Activated T-helper 1 cell treated with anti-CD3 and anti-CD28 coated beads, Interleukin-2, amount 50 U/mL, for 16 hours (primary cell): ENCODE measurements at regions not wholly inside any gene's neighbourhood (a gene's known extent, or its start where the extent isn't known, plus 50 kb on each side); places are given as distances from the start of the nearest gene placed in this dataset.

Experiments used
- DNase-seq, 2 donors: peaks; one replicate each; pipeline ENCODE4 v3.0.0-alpha.2; 2020; ENCODE audit warnings: low read depth in 1 of 2, low spot score in 1 of 2

- no peak for DNase-seq
Measured at GRCh38 chr15:93296759-93297500, 207.9 kb upstream of the RGMA start.

DNA sequence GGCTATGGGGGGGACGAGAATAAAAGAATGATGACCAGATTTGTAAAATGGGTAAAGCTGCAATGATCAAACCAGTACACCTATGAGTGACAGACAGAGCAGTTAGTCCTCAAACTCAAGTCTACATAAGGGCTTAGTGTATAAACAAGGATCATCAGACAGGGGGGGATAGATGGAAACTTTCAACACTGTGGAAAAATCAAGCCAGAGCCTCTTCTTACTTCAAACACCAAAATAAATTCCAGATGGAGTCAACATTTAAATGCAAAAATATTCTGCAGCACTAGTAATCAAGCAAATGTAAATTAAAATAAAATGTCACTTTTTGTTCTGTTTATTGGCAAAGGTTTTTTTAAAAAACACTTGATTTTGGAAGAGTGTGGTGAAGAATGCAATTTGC is 205.9 kb upstream of the RGMA start:
- no peak for DNase-seq

GRCh38 chr15:93294066-93294465 is 205.1 kb upstream of the RGMA start:
- DNase-seq: no peak

DNA sequence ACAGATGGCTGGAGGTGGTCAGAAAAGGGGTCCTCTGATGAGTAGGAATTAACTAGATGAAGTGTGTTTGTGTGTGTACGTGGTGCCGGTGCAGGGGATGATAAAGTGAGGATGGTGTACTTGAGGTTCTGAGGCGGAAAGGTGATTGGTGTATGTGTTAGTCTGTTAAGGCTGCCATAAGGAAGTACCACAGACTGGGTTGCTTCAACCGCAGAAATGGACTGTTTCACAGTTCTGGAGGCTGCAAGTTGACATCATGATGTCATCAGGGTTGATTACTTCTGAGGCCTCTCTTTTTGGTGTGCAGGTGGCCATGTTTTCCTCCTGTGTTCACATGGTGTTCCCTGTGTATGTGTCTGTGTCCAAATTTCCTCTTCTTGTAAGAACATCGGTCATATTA is 202.4 kb upstream of the RGMA start:
- DNase-seq: no peak

GRCh38 chr15:93290618-93290946 is 201.6 kb upstream of the RGMA start:
- no peak for DNase-seq

DNA sequence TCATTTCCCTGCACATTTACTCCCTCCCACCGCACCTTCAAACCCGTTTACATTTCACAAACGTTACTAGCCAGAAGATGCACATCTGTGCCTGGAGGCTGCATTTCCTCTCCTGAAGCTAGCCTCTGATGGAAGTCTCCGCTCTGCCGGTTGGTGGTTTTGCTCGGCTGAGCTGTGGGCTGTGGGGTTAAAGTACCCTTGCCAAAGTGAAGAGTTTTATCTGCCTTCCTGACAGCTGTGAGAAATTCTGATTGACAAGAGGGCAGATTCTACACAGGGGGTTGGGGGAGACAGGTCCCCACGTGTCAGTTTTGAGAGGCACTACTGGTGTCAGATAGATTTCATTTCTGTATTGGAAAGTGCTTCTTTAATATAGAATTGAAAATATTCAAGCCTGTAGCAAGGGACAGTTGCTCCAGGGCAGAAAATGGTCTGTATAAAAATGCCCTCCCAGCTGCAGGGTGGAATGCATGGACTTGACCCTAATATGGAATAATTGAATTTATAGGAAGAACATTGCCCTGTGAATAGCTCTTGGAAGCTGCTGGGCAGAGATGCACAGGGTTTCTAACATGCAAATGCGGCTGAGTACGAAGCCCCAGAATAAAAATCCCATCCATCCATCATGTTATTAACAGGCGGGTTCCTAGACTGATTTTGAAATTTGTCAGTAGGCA is 201.1 kb upstream of the RGMA start:
- no peak for DNase-seq

- no peak for DNase-seq
Measured at GRCh38 chr15:93288728-93289294, 199.8 kb upstream of the RGMA start.

GRCh38 chr15:93286446-93286845 is 197.4 kb upstream of the RGMA start:
- DNase-seq: no peak

GRCh38 chr15:93283854-93284253 is 194.8 kb upstream of the RGMA start:
- no peak for DNase-seq

DNA sequence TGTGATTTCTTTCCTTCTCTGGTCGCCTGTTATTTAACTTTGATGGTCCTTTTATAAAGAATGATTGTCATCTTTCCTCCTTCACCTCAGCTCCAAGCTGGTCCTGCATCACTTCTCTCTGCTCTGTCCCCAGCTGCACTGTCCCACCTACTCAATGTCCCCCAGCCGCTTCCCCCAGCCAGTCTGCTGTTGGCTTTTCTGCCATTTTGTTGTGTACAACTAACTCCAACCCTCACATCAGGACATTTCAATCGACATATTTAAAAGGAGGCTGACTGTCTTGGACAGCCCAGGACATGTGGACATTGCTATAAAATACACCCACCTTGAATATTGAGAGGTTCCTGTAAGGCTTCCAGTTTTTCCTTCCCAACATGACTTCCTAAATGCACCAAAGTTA is 193.8 kb upstream of the RGMA start:
- DNase-seq: no peak

- no peak for DNase-seq
Measured at GRCh38 chr15:93278783-93279182, 189.8 kb upstream of the RGMA start.

DNA sequence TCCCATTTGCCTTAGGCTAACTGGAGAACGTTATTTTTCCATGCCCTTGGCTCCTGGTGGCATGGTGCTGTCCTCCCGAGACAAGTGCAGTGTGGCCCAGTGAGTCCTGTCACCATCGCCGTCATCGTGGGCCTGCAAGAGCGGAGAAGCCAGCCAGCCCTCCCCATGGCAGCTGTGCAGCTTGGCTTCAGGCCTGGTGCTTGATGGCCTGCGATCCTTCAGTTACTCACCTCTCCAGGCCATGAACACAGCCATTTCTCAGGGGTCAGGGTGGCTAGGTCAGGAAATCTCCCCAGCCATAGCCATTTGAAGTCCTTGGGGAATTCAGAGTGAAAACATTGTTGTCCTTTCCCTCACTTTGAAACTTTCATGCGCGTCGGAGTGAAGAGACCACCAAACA is 189.0 kb upstream of the RGMA start:
- DNase-seq: no peak

GRCh38 chr15:93274257-93274656 is 185.2 kb upstream of the RGMA start:
- no peak for DNase-seq

GRCh38 chr15:93271871-93272270 is 182.9 kb upstream of the RGMA start:
- DNase-seq: no peak

- no peak for DNase-seq
Measured at GRCh38 chr15:93270937-93271467, 182.0 kb upstream of the RGMA start.

DNA sequence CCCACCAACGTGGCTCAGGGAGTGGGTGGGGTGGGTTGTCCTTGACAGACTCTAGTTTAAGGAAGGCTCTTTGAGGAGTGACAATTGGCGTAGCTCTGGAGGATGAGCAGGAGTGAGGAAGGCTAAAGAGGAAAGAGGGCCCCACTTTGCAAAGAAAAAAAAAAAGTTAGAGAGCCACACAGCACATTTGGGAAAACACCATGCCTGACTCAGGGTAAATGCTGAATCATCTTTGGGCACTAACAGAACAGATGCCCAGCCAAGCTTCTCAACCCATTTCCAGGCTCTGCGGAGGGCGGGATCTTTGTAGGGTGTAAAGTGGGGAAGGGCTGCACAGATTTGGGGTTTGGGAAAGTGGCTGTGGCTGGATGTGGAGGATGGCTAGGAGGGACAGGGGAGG is 179.1 kb upstream of the RGMA start:
- no peak for DNase-seq

DNA sequence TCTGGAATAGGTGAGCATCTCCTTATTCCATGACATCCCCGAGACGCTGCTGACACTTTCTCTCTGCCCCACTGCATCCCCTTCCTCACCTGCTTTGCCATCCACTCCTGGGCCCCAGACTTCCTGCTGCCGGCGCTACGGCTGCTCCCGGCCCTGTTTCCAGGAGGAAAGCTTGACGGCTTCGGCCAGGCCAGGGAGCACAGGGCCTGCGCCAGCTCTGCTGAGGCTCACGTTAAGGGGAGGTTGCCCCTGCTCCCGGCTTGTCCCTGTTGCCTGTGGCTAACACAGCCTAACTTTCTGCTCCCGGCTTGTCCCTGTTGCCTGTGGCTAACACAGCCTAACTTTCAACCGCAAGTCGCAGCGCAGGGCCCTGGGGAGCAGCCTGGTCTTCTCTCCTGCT is 177.3 kb upstream of the RGMA start:
- DNase-seq: no peak

- no peak for DNase-seq
Measured at GRCh38 chr15:93265111-93265556, 176.1 kb upstream of the RGMA start.

GRCh38 chr15:93261845-93262244 is 172.8 kb upstream of the RGMA start:
- DNase-seq: no peak

DNA sequence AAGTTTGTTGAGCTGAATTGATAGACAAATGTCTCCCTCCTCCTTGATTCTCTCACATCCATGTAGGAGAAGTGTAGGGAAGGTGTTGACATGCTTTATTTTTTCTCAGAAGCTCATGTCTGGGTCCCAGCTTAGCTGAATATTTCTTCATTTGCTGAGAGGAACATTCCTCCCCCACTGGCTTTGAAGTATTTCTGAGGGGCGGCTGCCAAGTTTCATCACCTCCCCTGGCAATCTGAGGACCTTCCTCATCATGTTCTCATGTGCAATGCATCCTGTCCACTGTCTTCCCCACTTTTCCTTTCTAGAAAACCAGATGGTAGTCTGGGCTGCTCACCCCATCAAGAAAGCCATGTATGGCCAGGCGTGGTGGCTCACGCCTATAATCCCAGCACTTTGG is 168.9 kb upstream of the RGMA start:
- DNase-seq: no peak

DNA sequence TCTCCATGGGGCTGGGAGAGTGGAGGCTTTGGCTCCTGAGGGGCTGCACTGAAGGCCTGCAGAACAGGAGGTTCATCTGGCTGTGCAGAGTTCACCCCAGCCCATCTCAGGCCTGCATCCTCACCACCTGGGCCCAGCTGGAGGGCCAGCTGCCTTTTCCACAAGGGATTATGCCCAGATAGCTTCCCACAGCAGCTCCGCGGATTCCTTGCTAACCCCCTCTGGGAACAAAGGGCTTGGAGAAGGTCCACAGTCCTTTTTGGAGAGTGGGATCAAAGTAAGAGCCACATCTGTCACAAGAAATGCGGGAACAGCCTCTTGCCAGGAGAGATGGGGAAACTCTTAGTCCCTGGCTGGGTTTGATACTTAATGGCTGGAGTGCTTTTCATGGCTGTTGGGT is 164.7 kb upstream of the RGMA start:
- DNase-seq: no peak

GRCh38 chr15:93252780-93253179 is 163.8 kb upstream of the RGMA start:
- no peak for DNase-seq
